COLO668 (cell line): ENCODE measurements at regions not wholly inside any gene's neighbourhood (a gene's known extent, or its start where the extent isn't known, plus 50 kb on each side); places are given as distances from the start of the nearest gene placed in this dataset.
"Not testable (repeated sequence)": the region's sequence is repeated elsewhere in the genome, so short reads cannot be mapped to it uniquely, and the experiment has no call there.

Experiments
- DNase-seq: peaks from one replicate; lab custom pipeline; 2025; ENCODE audit not compliant: unreplicated experiment; lab: John Stamatoyannopoulos, UW

- no peak for DNase-seq
Measured at GRCh38 chr13:87736849-87737385, 65.7 kb downstream of the SLITRK5 start.

GRCh38 chr13:87754097-87754496, 82.9 kb downstream of the SLITRK5 start:
- DNase-seq: no peak

- DNase-seq: no peak
Measured at GRCh38 chr13:87769445-87769844, 98.3 kb downstream of the SLITRK5 start.

- DNase-seq: no peak
Measured at GRCh38 chr13:87777387-87777786, 106.2 kb downstream of the SLITRK5 start.

GRCh38 chr13:87778128-87778527, 107.0 kb downstream of the SLITRK5 start:
- no peak for DNase-seq

GRCh38 chr13:87779426-87779825, 108.3 kb downstream of the SLITRK5 start:
- DNase-seq: no peak

GRCh38 chr13:87783366-87783765, 112.2 kb downstream of the SLITRK5 start:
- DNase-seq: no peak

- DNase-seq: no peak
Measured at GRCh38 chr13:87788363-87788762, 117.2 kb downstream of the SLITRK5 start.

- no peak for DNase-seq
Measured at GRCh38 chr13:87792878-87793277, 121.7 kb downstream of the SLITRK5 start.

GRCh38 chr13:87798536-87798935, 127.4 kb downstream of the SLITRK5 start:
- DNase-seq: peak; percentile 74

GRCh38 chr13:87810391-87810801, 139.2 kb downstream of the SLITRK5 start:
- DNase-seq: no peak

- no peak for DNase-seq
Measured at GRCh38 chr13:87810920-87811344, 139.8 kb downstream of the SLITRK5 start.

GRCh38 chr13:87814403-87814802, 143.2 kb downstream of the SLITRK5 start:
- DNase-seq: no peak

- DNase-seq: no peak
Measured at GRCh38 chr13:87820241-87820640, 149.1 kb downstream of the SLITRK5 start.

- DNase-seq: no peak
Measured at GRCh38 chr13:87821512-87821911, 150.3 kb downstream of the SLITRK5 start.

GRCh38 chr13:87826301-87826700, 155.1 kb downstream of the SLITRK5 start:
- not testable (repeated sequence) for DNase-seq

- no peak for DNase-seq
Measured at GRCh38 chr13:87827479-87827878, 156.3 kb downstream of the SLITRK5 start.

- no peak for DNase-seq
Measured at GRCh38 chr13:87837522-87837921, 166.4 kb downstream of the SLITRK5 start.

GRCh38 chr13:87837946-87838345, 166.8 kb downstream of the SLITRK5 start:
- DNase-seq: no peak

- no peak for DNase-seq
Measured at GRCh38 chr13:87851410-87851809, 180.2 kb downstream of the SLITRK5 start.

- no peak for DNase-seq
Measured at GRCh38 chr13:87855553-87855952, 184.4 kb downstream of the SLITRK5 start.

- no peak for DNase-seq
Measured at GRCh38 chr13:87859261-87859660, 188.1 kb downstream of the SLITRK5 start.

GRCh38 chr13:87867426-87867825, 196.3 kb downstream of the SLITRK5 start:
- no peak for DNase-seq
